HuH-7.5 (cell line): ENCODE measurements at regions not wholly inside any gene's neighbourhood (a gene's known extent, or its start where the extent isn't known, plus 50 kb on each side); places are given as distances from the start of the nearest gene placed in this dataset.

ENCODE experiments used
- DNase-seq: peaks from one replicate; pipeline ENCODE4 v3.0.0; 2011; ENCODE audit warnings: low spot score

DNA sequence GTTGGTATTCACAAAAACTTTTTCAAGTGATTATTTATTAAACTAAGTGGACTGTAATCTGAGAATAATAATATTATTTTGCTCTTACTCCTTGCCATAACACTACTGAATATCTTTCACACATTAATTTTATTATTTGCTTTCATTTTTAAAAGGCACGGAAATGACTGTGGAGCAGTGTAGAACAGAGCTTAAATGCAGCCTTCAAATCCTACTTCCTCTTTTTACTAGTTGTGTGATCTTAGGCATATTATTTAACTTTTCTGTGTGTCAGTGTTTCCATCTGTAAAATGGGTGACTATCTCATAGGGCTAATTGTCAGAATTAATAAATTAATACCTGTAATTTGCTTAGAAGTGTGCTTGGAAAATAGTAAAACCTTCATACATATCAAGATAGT is 55.5 kb upstream of the SLC8A1 start:
- DNase-seq: no peak

DNA sequence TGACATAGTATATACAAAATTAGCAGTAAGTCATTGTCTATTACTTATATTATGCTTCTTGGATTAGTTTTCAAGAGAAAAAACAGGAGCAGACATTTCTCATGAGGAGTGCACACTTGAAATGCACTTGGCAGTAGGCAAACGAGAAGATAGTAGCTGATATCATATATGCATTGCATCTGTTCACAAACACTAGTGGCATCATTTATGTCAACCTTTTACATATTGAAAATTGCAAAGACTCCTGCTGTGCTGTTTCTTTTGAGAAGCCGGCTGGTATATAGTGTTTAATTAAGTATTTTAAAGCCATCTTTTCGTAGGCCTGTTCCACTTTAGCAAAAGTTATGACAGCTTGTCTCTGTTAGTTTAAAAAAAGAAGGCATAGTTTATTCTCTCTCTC is 58.4 kb upstream of the SLC8A1 start:
- DNase-seq: no peak

- no peak for DNase-seq
Observed at GRCh38 chr2:40511661-40512213, 59.8 kb upstream of the SLC8A1 start.

GRCh38 chr2:40512256-40512655 is 60.4 kb upstream of the SLC8A1 start:
- no peak for DNase-seq

DNA sequence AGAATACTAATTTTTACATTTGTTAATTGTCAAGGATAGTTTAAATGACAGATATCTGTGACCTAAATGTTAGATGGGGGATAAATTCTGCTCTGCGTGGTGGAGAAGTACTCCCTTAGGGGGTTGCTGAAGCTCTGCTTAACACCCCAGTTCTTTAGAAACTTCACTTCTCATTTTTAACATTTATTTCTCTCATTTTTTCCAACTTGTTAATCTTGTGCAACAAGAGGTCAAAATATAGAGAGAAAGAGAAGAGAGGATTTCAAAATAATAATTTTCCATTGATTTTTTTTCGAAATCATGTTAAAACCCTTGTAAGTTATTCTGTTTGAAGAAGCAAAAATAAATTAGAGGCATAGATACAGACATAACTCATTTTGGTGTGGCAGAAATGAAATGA is 61.3 kb upstream of the SLC8A1 start:
- DNase-seq: no peak

DNA sequence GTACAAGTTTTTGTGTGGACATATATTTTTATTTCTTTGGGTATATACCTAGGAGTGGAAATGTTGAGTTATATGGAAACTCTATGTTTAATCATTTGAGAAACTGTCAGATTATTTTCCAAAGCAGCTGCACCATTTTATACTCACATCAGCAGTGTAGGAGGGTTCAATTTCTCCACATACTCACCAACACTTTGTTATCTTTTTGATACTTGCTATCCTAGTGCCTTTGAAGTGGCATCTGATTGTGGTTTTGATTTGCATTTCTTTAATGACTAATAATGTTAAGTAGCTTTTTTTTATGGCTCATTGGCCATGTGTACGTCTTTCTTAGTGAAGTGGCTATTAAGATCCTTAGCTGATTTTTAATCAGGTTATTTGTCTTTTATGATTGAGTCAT is 64.7 kb upstream of the SLC8A1 start:
- DNase-seq: no peak

GRCh38 chr2:40528564-40528963 is 76.7 kb upstream of the SLC8A1 start:
- no peak for DNase-seq

DNA sequence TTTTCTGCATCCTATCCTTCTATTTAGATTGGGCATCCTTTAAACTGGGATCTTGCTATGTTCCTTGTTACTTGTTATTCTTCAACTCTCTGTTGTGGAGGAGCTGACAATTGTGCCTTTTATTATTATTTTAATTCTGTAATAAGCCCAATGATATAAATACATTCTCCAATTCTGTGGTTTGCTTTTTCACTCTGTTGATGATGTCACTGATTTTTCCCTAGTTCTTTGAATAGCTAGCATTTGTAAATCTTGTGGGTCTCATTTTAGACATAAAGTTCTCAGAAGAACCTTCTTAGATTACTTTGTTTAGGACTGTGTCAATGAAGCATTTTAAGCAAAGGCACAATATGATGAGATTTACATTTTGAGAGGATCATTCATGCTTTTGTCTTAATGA is 79.5 kb upstream of the SLC8A1 start:
- no peak for DNase-seq

- DNase-seq: no peak
Observed at GRCh38 chr2:40534528-40534927, 82.6 kb upstream of the SLC8A1 start.

- no peak for DNase-seq
Observed at GRCh38 chr2:40535972-40536371, 84.1 kb upstream of the SLC8A1 start.

DNA sequence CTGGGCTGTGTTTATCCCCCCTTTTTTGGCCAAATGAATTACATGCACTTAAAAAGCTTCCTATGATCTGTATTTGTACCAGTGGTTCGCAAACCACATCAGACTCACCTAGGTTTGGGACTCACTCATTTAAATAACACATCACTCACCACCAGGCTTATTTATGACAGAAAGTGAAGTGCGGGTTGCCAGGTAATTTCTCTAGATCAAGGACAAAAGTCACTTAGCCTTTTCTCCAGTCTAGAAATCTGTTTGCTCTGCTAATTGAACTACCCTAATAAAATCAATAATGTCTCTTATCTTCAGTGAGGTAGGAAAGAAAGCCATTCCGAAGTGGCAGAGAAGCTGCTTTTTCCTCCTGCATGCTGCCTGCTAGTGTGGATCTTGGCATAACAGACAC is 88.1 kb upstream of the SLC8A1 start:
- no peak for DNase-seq

GRCh38 chr2:40543381-40543780 is 91.5 kb upstream of the SLC8A1 start:
- DNase-seq: no peak

GRCh38 chr2:40544072-40544471 is 92.2 kb upstream of the SLC8A1 start:
- no peak for DNase-seq

GRCh38 chr2:40545645-40546044 is 93.8 kb upstream of the SLC8A1 start:
- DNase-seq: no peak

- DNase-seq: no peak
Observed at GRCh38 chr2:40546439-40547191, 94.7 kb upstream of the SLC8A1 start.

- no peak for DNase-seq
Observed at GRCh38 chr2:40548521-40548920, 96.6 kb upstream of the SLC8A1 start.

GRCh38 chr2:40550085-40550484 is 98.2 kb upstream of the SLC8A1 start:
- DNase-seq: no peak

GRCh38 chr2:40551081-40551480 is 99.2 kb upstream of the SLC8A1 start:
- no peak for DNase-seq

GRCh38 chr2:40554665-40555294 is 102.9 kb upstream of the SLC8A1 start:
- DNase-seq: no peak

GRCh38 chr2:40556293-40556692 is 104.4 kb upstream of the SLC8A1 start:
- DNase-seq: no peak

DNA sequence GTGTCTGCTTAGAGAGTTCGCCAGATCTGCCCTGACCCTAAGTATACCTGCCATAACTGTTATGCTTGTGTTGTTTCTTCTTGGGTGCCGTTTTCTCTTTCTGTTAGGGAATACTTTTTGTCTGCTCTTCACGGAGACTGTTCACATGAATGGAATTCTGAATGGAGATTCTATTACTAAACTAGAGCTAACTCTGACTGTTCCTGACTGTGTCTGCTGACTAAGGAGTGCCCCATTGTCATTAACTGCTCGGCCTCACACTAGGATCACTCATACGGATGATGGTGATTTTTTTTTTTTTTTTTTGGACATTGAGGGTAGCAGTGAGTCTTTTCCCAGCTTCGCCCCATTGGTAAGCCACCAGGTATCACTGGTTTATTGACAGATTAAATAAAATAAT is 104.8 kb upstream of the SLC8A1 start:
- DNase-seq: no peak

GRCh38 chr2:40558761-40559160 is 106.9 kb upstream of the SLC8A1 start:
- DNase-seq: no peak

DNA sequence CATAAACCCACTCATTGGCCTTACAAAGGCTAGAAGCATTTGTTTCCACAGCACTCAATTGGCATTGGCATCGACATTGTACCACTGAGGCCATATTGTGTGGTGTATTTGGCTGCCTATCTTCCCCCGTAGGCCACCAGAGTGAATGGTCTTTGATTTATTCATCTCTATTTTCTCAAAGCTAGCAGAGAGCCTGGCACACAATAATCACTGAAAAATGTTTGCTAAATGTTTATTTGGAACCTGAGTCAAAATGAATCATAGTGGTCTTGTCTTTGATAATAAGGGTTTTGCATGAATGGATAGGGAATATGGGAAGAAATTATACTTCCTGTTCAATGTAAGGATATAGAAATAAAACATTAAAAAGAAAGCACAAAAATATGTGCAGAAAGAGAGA is 107.3 kb upstream of the SLC8A1 start:
- DNase-seq: no peak

DNA sequence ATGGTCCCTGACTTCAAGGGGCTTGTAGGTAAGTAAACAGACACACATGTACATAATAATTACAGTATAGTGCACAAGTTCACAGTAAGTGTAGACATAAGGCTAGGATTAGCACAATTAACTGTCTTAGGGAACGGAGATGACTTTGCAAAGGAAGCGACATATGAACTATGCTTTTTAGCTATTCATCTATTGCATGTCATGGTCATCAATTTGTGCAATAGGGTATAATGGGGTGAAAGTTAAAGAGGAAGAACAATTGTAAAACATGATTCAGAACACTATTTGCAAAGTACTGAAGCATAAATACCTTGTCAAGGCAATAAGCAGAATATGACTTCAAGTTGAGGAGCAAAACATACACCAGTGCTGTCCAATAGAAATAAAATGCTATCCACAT is 112.3 kb upstream of the SLC8A1 start:
- no peak for DNase-seq
